Cardiac septum (tissue), 1 donor: ENCODE measurements at regions not wholly inside any gene's neighbourhood (a gene's known extent, or its start where the extent isn't known, plus 50 kb on each side); places are given as distances from the start of the nearest gene placed in this dataset.
"Not testable (repeated sequence)": the region's sequence is repeated elsewhere in the genome, so short reads cannot be mapped to it uniquely, and the experiment has no call there.

Source experiments
- DNase-seq: peaks from one replicate; pipeline ENCODE4 v3.0.0-alpha.2; 2020; ENCODE audit warnings: low spot score
- intact Hi-C: fragments of 100-400 bp; cut with DNase I; formaldehyde crosslinking; loops from one replicate; pipeline ENCODE4 v1.14.0; 2022
- donor health status: DM: no; HTN: no; CAD: no.

GRCh38 chr14:86065407-86065806, 535.5 kb downstream of the FLRT2 start:
- intact Hi-C loops = no loop called here
- no peak for DNase-seq

GRCh38 chr14:86064595-86064994, 534.7 kb downstream of the FLRT2 start:
- DNase-seq, intact Hi-C loops: not testable (repeated sequence)

GRCh38 chr14:86057018-86057667, 527.2 kb downstream of the FLRT2 start:
- no peak for DNase-seq
- intact Hi-C loops = no loop called here

- intact Hi-C loops = no loop called here
- DNase-seq = no peak
These were observed 525.6 kb downstream of the FLRT2 start for GRCh38 chr14:86055512-86056075.

- intact Hi-C loops = no loop called here
- no peak for DNase-seq
These were observed 522.9 kb downstream of the FLRT2 start for GRCh38 chr14:86052868-86053267.

- no peak for DNase-seq
- intact Hi-C loops = no loop called here
These were observed 520.8 kb downstream of the FLRT2 start for GRCh38 chr14:86050757-86051156.

GRCh38 chr14:86050072-86050683, 520.2 kb downstream of the FLRT2 start:
- DNase-seq = no peak
- intact Hi-C loops = no loop called here

GRCh38 chr14:86039176-86039575, 509.2 kb downstream of the FLRT2 start:
- intact Hi-C loops = no loop called here
- DNase-seq = no peak

- DNase-seq = no peak
- intact Hi-C loops = no loop called here
These were observed 508.6 kb downstream of the FLRT2 start for GRCh38 chr14:86038387-86039042.

- intact Hi-C loops = no loop called here
- DNase-seq = no peak
These were observed 505.9 kb downstream of the FLRT2 start for GRCh38 chr14:86035882-86036281.

GRCh38 chr14:86027990-86028389, 498.0 kb downstream of the FLRT2 start:
- intact Hi-C loops = no loop called here
- no peak for DNase-seq

- intact Hi-C loops = no loop called here
- no peak for DNase-seq
These were observed 497.2 kb downstream of the FLRT2 start for GRCh38 chr14:86027144-86027543.

GRCh38 chr14:86022031-86022629, 492.2 kb downstream of the FLRT2 start:
- intact Hi-C loops = no loop called here
- DNase-seq = no peak

- no peak for DNase-seq
These were observed 490.9 kb downstream of the FLRT2 start for GRCh38 chr14:86020841-86021240.

GRCh38 chr14:86015941-86016340, 486.0 kb downstream of the FLRT2 start:
- intact Hi-C loops = no loop called here

More at GRCh38 chr14:86020841-86021240, 490.9 kb downstream of the FLRT2 start:
- intact Hi-C loops = no loop called here

GRCh38 chr14:86015511-86015910, 485.6 kb downstream of the FLRT2 start:
- intact Hi-C loops = no loop called here
- no peak for DNase-seq

More at GRCh38 chr14:86015941-86016340, 486.0 kb downstream of the FLRT2 start:
- no peak for DNase-seq

- intact Hi-C loops = no loop called here
- no peak for DNase-seq
These were observed 483.7 kb downstream of the FLRT2 start for GRCh38 chr14:86013641-86014040.

GRCh38 chr14:86012461-86012860, 482.5 kb downstream of the FLRT2 start:
- no peak for DNase-seq
- intact Hi-C loops = no loop called here

- intact Hi-C loops = no loop called here
These were observed 474.1 kb downstream of the FLRT2 start for GRCh38 chr14:86003998-86004397.

GRCh38 chr14:85996551-85996950, 466.6 kb downstream of the FLRT2 start:
- intact Hi-C loops = no loop called here
- DNase-seq = no peak

More at GRCh38 chr14:86003998-86004397, 474.1 kb downstream of the FLRT2 start:
- DNase-seq = no peak
